GM23338 (cell line): ENCODE measurements at regions not wholly inside any gene's neighbourhood (a gene's known extent, or its start where the extent isn't known, plus 50 kb on each side); places are given as distances from the start of the nearest gene placed in this dataset.

ENCODE experiments used
- ATAC-seq: fragments of 200-7000 bp; cut with Tn5 transposase; 3 replicates; pipeline ENCODE4 v1.9.1; 2020
- DNase-seq: peaks from one replicate; pipeline ENCODE4 v3.0.0-alpha.2; 2015; ENCODE audit warnings: low spot score
- H2AFZ ChIP-seq: fragments of 200-600 bp; sonication (generic); 2 replicates; pipeline ENCODE4 v1.8.0; 2016; ENCODE audit warnings: antibody characterized with exemption, mild to moderate bottlenecking, moderate library complexity
- H3F3A ChIP-seq: fragments of 200-600 bp; sonication (generic); replicated peaks from 2 replicates; pipeline ENCODE4 v1.8.0; 2017; ENCODE audit warnings: antibody characterized with exemption, mixed run types, low read depth
- H3K27ac ChIP-seq: fragments of 200-600 bp; sonication (generic); 2 replicates; pipeline ENCODE4 v1.6.1; 2016; ENCODE audit warnings: low read depth
- H3K27me3 ChIP-seq: fragments of 200-600 bp; sonication (generic); 2 replicates; pipeline ENCODE4 v1.8.0; 2016; ENCODE audit warnings: mild to moderate bottlenecking, mixed run types, moderate library complexity; ENCODE audit not compliant: insufficient read depth
- H3K36me3 ChIP-seq: fragments of 200-600 bp; sonication (generic); 2 replicates; pipeline ENCODE4 v1.8.0; 2016; ENCODE audit warnings: mild to moderate bottlenecking; ENCODE audit not compliant: insufficient read depth
- H3K4me1 ChIP-seq: fragments of 200-600 bp; sonication (generic); 2 replicates; pipeline ENCODE4 v1.8.0; 2016; ENCODE audit warnings: mild to moderate bottlenecking, moderate library complexity; ENCODE audit not compliant: insufficient read depth
- H3K4me2 ChIP-seq: fragments of 200-600 bp; sonication (generic); 2 replicates; pipeline ENCODE4 v1.7.1; 2017; ENCODE audit warnings: mixed run types
- H3K4me3 ChIP-seq: fragments of 200-600 bp; sonication (generic); 2 replicates; pipeline ENCODE4 v1.6.1; 2016; ENCODE audit warnings: mixed run types
- H3K79me2 ChIP-seq: fragments of 200-600 bp; sonication (generic); replicated peaks from 2 replicates; pipeline ENCODE4 v1.8.0; 2017; ENCODE audit warnings: mild to moderate bottlenecking; ENCODE audit not compliant: insufficient read depth
- H3K9me2 ChIP-seq: fragments of 200-600 bp; sonication (generic); 2 replicates; pipeline ENCODE4 v1.8.0; 2017; ENCODE audit not compliant: insufficient read depth
- H4K20me1 ChIP-seq: fragments of 200-600 bp; sonication (generic); replicated peaks from 2 replicates; pipeline ENCODE4 v1.8.0; 2017; ENCODE audit warnings: mild to moderate bottlenecking; ENCODE audit not compliant: insufficient read depth
- H3K27ac Mint-ChIP-seq: 2 replicates; pipeline ENCODE4 v1.8.0; 2020; ENCODE audit warnings: inconsistent platforms, mild to moderate bottlenecking, moderate library complexity, mixed read lengths
- H3K27me3 Mint-ChIP-seq: 3 replicates; pipeline ENCODE4 v1.8.0; 2022; ENCODE audit warnings: low read depth, mild to moderate bottlenecking, moderate library complexity, mixed read lengths, inconsistent platforms; ENCODE audit not compliant: insufficient read depth, poor library complexity
- H3K36me3 Mint-ChIP-seq: 3 replicates; pipeline ENCODE4 v1.8.0; 2021; ENCODE audit warnings: low read depth, mild to moderate bottlenecking, inconsistent platforms, moderate library complexity, mixed read lengths
- H3K4me1 Mint-ChIP-seq: 3 replicates; pipeline ENCODE4 v1.8.0; 2020; ENCODE audit warnings: mild to moderate bottlenecking, inconsistent platforms, mixed read lengths
- H3K4me3 Mint-ChIP-seq: 3 replicates; pipeline ENCODE4 v1.8.0; 2021; ENCODE audit warnings: moderate library complexity, mild to moderate bottlenecking, inconsistent platforms, mixed read lengths
- H3K9me3 Mint-ChIP-seq: 3 replicates; pipeline ENCODE4 v1.8.0; 2020; ENCODE audit warnings: moderate library complexity, mild to moderate bottlenecking, inconsistent platforms, mixed read lengths
- CTCF ChIP-seq, 2 experiments: fragments of 200-600 bp in 1 of 2; sonication (generic) in 1 of 2; conservative IDR thresholded peaks; 2 replicates each; pipeline versions ENCODE4 v1.5.1 to v1.6.1; 2016 to 2017; ENCODE audit warnings: antibody characterized with exemption in 2 of 2, low read depth in 2 of 2, mild to moderate bottlenecking in 2 of 2, moderate library complexity in 1 of 2
- EZH2phosphoT487 ChIP-seq: fragments of 200-600 bp; sonication (generic); IDR thresholded peaks from one replicate; pipeline ENCODE4 v1.8.1; 2018; ENCODE audit warnings: antibody characterized with exemption; ENCODE audit not compliant: unreplicated experiment
- POLR2AphosphoS5 ChIP-seq: IDR thresholded peaks from 2 replicates; pipeline ENCODE4 v1.6.1; 2016; ENCODE audit warnings: antibody characterized with exemption, low read depth
- REST ChIP-seq: IDR thresholded peaks from one replicate; pipeline ENCODE4 v1.6.1; 2018; ENCODE audit warnings: antibody characterized with exemption; ENCODE audit not compliant: unreplicated experiment
- ZNF331 ChIP-seq: fragments of 250-450 bp; sonication (Bioruptor Pico); IDR thresholded peaks from 2 replicates; pipeline ENCODE4 v1.5.0; 2020; ENCODE audit warnings: low read depth, mild to moderate bottlenecking, moderate library complexity
- TF ChIP-seq, protein P1 (sequence below): IDR thresholded peaks from 2 replicates; pipeline ENCODE4 v1.6.1; 2016; ENCODE audit warnings: antibody characterized with exemption

GRCh38 chr11:95545116-95545875 is 244.3 kb downstream of the FAM76B start:
- H3K9me2 ChIP-seq = 0 out of 2 replicates have a peak, but pooled peaks cover 13% of the 10 kb centered on the region
- Mint-ChIP-seq H3K36me3 (no peaks in the 10 kb centered on the region), H3K4me3 (no peak overlapping the region), H3K27me3 (no peaks in the 10 kb centered on the region), H3K4me1 (no peaks in the 10 kb centered on the region), H3K27ac (no peak overlapping the region), H3K9me3 (no peaks in the 10 kb centered on the region)
- ATAC-seq (peak; percentile 34; the same call in 2 of the 3 replicates), DNase-seq (peak; percentile 55)
- no peaks in the 10 kb centered on the region for H3K27me3 ChIP-seq
- no peaks in the 10 kb centered on the region for H3F3A ChIP-seq
- H4K20me1 ChIP-seq = no peaks in the 10 kb centered on the region
- H3K4me1 ChIP-seq = no peaks in the 10 kb centered on the region
- H3K4me3 ChIP-seq = no peak overlapping the region
- H3K79me2 ChIP-seq = no peaks in the 10 kb centered on the region
- no peak overlapping the region for H3K4me2 ChIP-seq
- no peaks in the 10 kb centered on the region for H3K36me3 ChIP-seq
- peak; percentile 45 to 46; a peak in 3 of 4 replicates for TF ChIP-seq CTCF (conservative IDR thresholded peaks at IDR 0.05; ENCODE audit: low read depth in 2 of 2)
- TF ChIP-seq, protein P1, sequence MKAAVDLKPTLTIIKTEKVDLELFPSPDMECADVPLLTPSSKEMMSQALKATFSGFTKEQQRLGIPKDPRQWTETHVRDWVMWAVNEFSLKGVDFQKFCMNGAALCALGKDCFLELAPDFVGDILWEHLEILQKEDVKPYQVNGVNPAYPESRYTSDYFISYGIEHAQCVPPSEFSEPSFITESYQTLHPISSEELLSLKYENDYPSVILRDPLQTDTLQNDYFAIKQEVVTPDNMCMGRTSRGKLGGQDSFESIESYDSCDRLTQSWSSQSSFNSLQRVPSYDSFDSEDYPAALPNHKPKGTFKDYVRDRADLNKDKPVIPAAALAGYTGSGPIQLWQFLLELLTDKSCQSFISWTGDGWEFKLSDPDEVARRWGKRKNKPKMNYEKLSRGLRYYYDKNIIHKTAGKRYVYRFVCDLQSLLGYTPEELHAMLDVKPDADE = no peak
- H3K27ac ChIP-seq = no peak overlapping the region
- no peak overlapping the region for H2AFZ ChIP-seq

- ATAC-seq (no peak), DNase-seq (no peak)
- H3K4me1 ChIP-seq = no peaks in the 10 kb centered on the region
- no peak overlapping the region for H2AFZ ChIP-seq
- 0 out of 2 replicates have a peak, but pooled peaks cover 13% of the 10 kb centered on the region for H3K9me2 ChIP-seq
- no peaks in the 10 kb centered on the region for H3K4me1 Mint-ChIP-seq
- no peaks in the 10 kb centered on the region for H4K20me1 ChIP-seq
- no peaks in the 10 kb centered on the region for H3K27me3 ChIP-seq
- no peaks in the 10 kb centered on the region for H3K9me3 Mint-ChIP-seq
- H3K27me3 Mint-ChIP-seq = no peaks in the 10 kb centered on the region
- H3K36me3 ChIP-seq = no peaks in the 10 kb centered on the region
- no peak overlapping the region for H3K27ac ChIP-seq
- H3K4me2 ChIP-seq = no peak overlapping the region
- no peaks in the 10 kb centered on the region for H3K36me3 Mint-ChIP-seq
- no peaks in the 10 kb centered on the region for H3K79me2 ChIP-seq
- no peak overlapping the region for H3K4me3 Mint-ChIP-seq
- H3K4me3 ChIP-seq = no peak overlapping the region
- no peak overlapping the region for H3K27ac Mint-ChIP-seq
- no peaks in the 10 kb centered on the region for H3F3A ChIP-seq
- TF ChIP-seq ZNF331 (CRISPR knock-in tag) = no peak
- no peak for TF ChIP-seq REST
- no peak for TF ChIP-seq POLR2AphosphoS5
- TF ChIP-seq EZH2phosphoT487 = no peak
- TF ChIP-seq, protein P1 = no peak
These were observed 245.3 kb downstream of the FAM76B start for GRCh38 chr11:95544095-95544856.
